Body of pancreas (tissue), 4 donors: ENCODE measurements at regions not wholly inside any gene's neighbourhood (a gene's known extent, or its start where the extent isn't known, plus 50 kb on each side); places are given as distances from the start of the nearest gene placed in this dataset.

Experiments
- ATAC-seq: fragments of 150-250 bp; one replicate; pipeline ENCODE4 v1.9.1; 2016
- DNase-seq, 4 donors: peaks; one replicate each; pipeline ENCODE4 v3.0.0-alpha.2; 2019
- H3K27ac ChIP-seq, 4 donors: fragments of 200-600 bp; sonication (generic); 1 replicate in 3 of 4; 2 replicates in 1 of 4; pipeline versions ENCODE4 v1.5.1 to v1.6.1; 2016 to 2019; ENCODE audit warnings: mild to moderate bottlenecking in 1 of 4, mixed read lengths in 1 of 4, moderate library complexity in 1 of 4
- H3K27me3 ChIP-seq, 2 donors: fragments of 200-600 bp; sonication (generic); one replicate each; pipeline ENCODE4 v1.6.0; 2016; ENCODE audit warnings: mild to moderate bottlenecking in 1 of 2
- H3K36me3 ChIP-seq, 2 donors: fragments of 200-600 bp; sonication (generic); replicated peaks in 1 of 2; 2 replicates each; pipeline ENCODE4 v1.5.1; 2016; ENCODE audit warnings: low read depth in 2 of 2; ENCODE audit not compliant: insufficient read depth in 1 of 2
- H3K4me1 ChIP-seq: fragments of 200-600 bp; sonication (generic); one replicate; pipeline ENCODE4 v1.6.0; 2016
- H3K4me3 ChIP-seq, 2 donors: fragments of 200-600 bp; sonication (generic); 1 replicate in 1 of 2; 2 replicates in 1 of 2; pipeline ENCODE4 v1.5.1; 2016 to 2019
- H3K9me3 ChIP-seq, 3 donors: fragments of 200-600 bp; sonication (generic); 1 replicate in 2 of 3; 2 replicates in 1 of 3; pipeline ENCODE4 v1.5.1; 2016
- CTCF ChIP-seq, 7 experiments: fragments of 450-650 bp in 4 of 7; fragments of 200-600 bp in 3 of 7; sonication (generic) in 3 of 7; IDR thresholded peaks; one replicate each; pipeline ENCODE4 v1.5.1; 2016 to 2019; ENCODE audit warnings: antibody characterized with exemption in 7 of 7
- POLR2A ChIP-seq, 3 donors: fragments of 450-650 bp; IDR thresholded peaks; one replicate each; pipeline ENCODE4 v1.6.1; 2016; ENCODE audit warnings: antibody characterized with exemption in 3 of 3, mild to moderate bottlenecking in 2 of 3
- WGBS, 2 donors: methylation state at CpG; one replicate each; pipeline ENCODE4 v1.1.5; 2017; 5-methylcytosine and 5-hydroxymethylcytosine counted together
- intact Hi-C: fragments of 100-400 bp; cut with DNase I; formaldehyde crosslinking; loops from one replicate; pipeline ENCODE4 v1.15.1; 2023

- WGBS, 2 donors = 9 to 15% methylated on average over 2 of the region's 2 CpGs
These were observed 82.7 kb upstream of the SH3BP4 start for GRCh38 chr2:234869164-234869563.

GRCh38 chr2:234867882-234868285, 83.9 kb upstream of the SH3BP4 start:
- Histone ChIP-seq H3K4me1 (peaks cover 48% of the 10 kb centered on the region), H3K27me3 (no peaks in the 10 kb centered on the region), H3K4me3 (no peak overlapping the region), H3K36me3 (no peaks in the 10 kb centered on the region), H3K9me3 (no peaks in the 10 kb centered on the region), H3K27ac (no peak overlapping the region)
- intact Hi-C loops = no loop called here
- 91 to 94% methylated on average over 3 of the region's 3 CpGs for WGBS, 2 donors
- ATAC-seq = no peak
- DNase-seq = no peak
- TF ChIP-seq CTCF (IDR thresholded peaks at IDR 0.05) = no peak
- TF ChIP-seq POLR2A (IDR thresholded peaks at IDR 0.05) = no peak

More at GRCh38 chr2:234869164-234869563, 82.7 kb upstream of the SH3BP4 start:
- Histone ChIP-seq H3K4me1 (peaks cover 35% of the 10 kb centered on the region), H3K27ac (peak overlapping the region in 2 of 4 donors; percentile 46 to 66), H3K36me3 (no peaks in the 10 kb centered on the region), H3K9me3 (no peaks in the 10 kb centered on the region), H3K4me3 (no peak overlapping the region), H3K27me3 (no peaks in the 10 kb centered on the region)
- peak; percentile 23 for ATAC-seq
- no peak for TF ChIP-seq POLR2A (IDR thresholded peaks at IDR 0.05)
- no peak for TF ChIP-seq CTCF (IDR thresholded peaks at IDR 0.05)
- peak in 1 of 4 donors; percentile 32 for DNase-seq
- intact Hi-C loops = no loop called here

GRCh38 chr2:234865586-234865985, 86.2 kb upstream of the SH3BP4 start:
- 94 to 100% methylated on average over 2 of the region's 2 CpGs for WGBS, 2 donors
- Histone ChIP-seq H3K9me3 (no peaks in the 10 kb centered on the region), H3K4me1 (peaks cover 42% of the 10 kb centered on the region), H3K27me3 (no peaks in the 10 kb centered on the region), H3K4me3 (no peak overlapping the region), H3K27ac (no peak overlapping the region), H3K36me3 (no peaks in the 10 kb centered on the region)
- ATAC-seq (no peak), DNase-seq (no peak)
- intact Hi-C loops = no loop called here
- no peak for TF ChIP-seq POLR2A (IDR thresholded peaks at IDR 0.05)
- no peak for TF ChIP-seq CTCF (IDR thresholded peaks at IDR 0.05)

GRCh38 chr2:234865040-234865439, 86.8 kb upstream of the SH3BP4 start:
- Histone ChIP-seq H3K27me3 (no peaks in the 10 kb centered on the region), H3K4me3 (no peak overlapping the region), H3K4me1 (peaks cover 38% of the 10 kb centered on the region), H3K36me3 (no peaks in the 10 kb centered on the region), H3K27ac (no peak overlapping the region), H3K9me3 (no peaks in the 10 kb centered on the region)
- TF ChIP-seq CTCF (IDR thresholded peaks at IDR 0.05) (no peak), POLR2A (IDR thresholded peaks at IDR 0.05) (no peak)
- ATAC-seq (no peak), DNase-seq (no peak)
- intact Hi-C loops = no loop called here
- WGBS, 2 donors = 91 to 93% methylated on average over 5 of the region's 5 CpGs

- intact Hi-C loops = no loop called here
- ATAC-seq = no peak
- Histone ChIP-seq H3K4me3 (no peak overlapping the region), H3K4me1 (peaks cover 32% of the 10 kb centered on the region), H3K36me3 (no peaks in the 10 kb centered on the region), H3K27me3 (no peaks in the 10 kb centered on the region), H3K9me3 (no peaks in the 10 kb centered on the region), H3K27ac (no peak overlapping the region)
- WGBS, 2 donors = 83 to 93% methylated on average over 5 of the region's 5 CpGs
- TF ChIP-seq POLR2A (IDR thresholded peaks at IDR 0.05) (no peak), CTCF (IDR thresholded peaks at IDR 0.05) (no peak)
- DNase-seq = no peak
These were observed 87.3 kb upstream of the SH3BP4 start for GRCh38 chr2:234864506-234864905.
